ENCODE measurements at regions not wholly inside any gene's neighbourhood (a gene's known extent, or its start where the extent isn't known, plus 50 kb on each side); places are given as distances from the start of the nearest gene placed in this dataset.

DNA sequence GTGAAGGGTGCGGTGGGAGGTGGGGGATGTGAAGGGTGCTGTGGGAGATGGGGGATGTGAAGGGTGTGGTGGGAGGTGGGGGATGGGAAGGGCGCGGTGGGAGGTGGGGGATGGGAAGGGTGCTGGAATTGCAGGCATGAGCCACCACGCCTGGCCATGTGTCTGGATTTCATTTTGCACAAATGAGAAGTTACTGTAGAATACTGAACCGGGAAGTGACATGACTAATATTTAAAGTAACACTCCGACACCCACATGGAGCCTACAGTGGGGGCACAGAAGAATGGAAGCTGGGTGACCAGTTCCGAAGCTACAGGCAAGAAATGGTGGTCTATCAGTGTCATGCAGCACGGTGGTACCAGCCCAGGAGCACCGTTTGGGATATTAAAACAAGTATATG lies 69.9 kb upstream of the SPTLC1 start:
- no peak for TF ChIP-seq CTCF (IDR thresholded peaks at IDR 0.05; ENCODE audit: low read depth, low read length)

DNA sequence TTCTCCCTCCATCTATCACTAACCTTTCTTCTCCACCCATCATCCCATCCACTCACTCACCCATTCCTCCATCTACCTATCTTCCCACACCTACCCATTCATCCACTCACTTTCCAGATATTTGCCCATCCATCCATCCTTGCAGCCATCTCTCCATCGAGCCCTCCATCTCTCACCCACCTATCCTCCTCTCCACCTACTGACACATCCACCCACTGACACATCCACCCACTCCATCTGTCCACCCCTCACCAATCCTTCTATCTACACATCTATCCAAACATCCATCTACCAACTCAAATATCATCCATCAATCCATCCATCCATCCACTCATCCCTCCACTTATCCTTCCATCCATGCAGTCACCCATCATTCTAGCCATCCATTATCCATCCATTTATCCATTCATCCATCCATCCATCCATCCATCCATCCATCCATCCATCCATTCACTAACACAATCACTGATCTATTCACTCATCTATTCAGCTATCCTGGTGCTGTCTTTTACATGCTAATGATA lies 68.9 kb upstream of the SPTLC1 start:
- no peak overlapping the region for H3K4me3 ChIP-seq
- no peak overlapping the region for H3K27ac ChIP-seq
- no peaks in the 10 kb centered on the region for H3K36me3 ChIP-seq
- no peak for DNase-seq (ENCODE audit: low read depth in 1 of 2, low spot score in 1 of 2)
- H3K4me1 ChIP-seq (ENCODE audit: low read depth), result no peaks in the 10 kb centered on the region
- no peak for TF ChIP-seq CTCF (IDR thresholded peaks at IDR 0.05; ENCODE audit: low read depth, low read length)
- no peaks in the 10 kb centered on the region for H3K27me3 ChIP-seq
- H3K9me3 ChIP-seq (ENCODE audit: low read depth), result no peaks in the 10 kb centered on the region

More for the DNA sequence above, 69.9 kb upstream of the SPTLC1 start:
- no peaks in the 10 kb centered on the region for H3K4me1 ChIP-seq (ENCODE audit: low read depth)
- H3K4me3 ChIP-seq, result no peak overlapping the region
- no peak overlapping the region for H3K27ac ChIP-seq
- H3K27me3 ChIP-seq, result no peaks in the 10 kb centered on the region
- DNase-seq (ENCODE audit: low read depth in 1 of 2, low spot score in 1 of 2), result no peak
- H3K9me3 ChIP-seq (ENCODE audit: low read depth), result no peaks in the 10 kb centered on the region
- no peaks in the 10 kb centered on the region for H3K36me3 ChIP-seq

GRCh38 chr9:92183449-92183848 lies 68.2 kb upstream of the SPTLC1 start:
- no peak for TF ChIP-seq CTCF (IDR thresholded peaks at IDR 0.05; ENCODE audit: low read depth, low read length)
- no peaks in the 10 kb centered on the region for H3K27me3 ChIP-seq
- no peaks in the 10 kb centered on the region for H3K9me3 ChIP-seq (ENCODE audit: low read depth)
- H3K4me3 ChIP-seq, result no peak overlapping the region
- DNase-seq (ENCODE audit: low read depth in 1 of 2, low spot score in 1 of 2), result no peak
- no peaks in the 10 kb centered on the region for H3K4me1 ChIP-seq (ENCODE audit: low read depth)
- no peaks in the 10 kb centered on the region for H3K36me3 ChIP-seq
- no peak overlapping the region for H3K27ac ChIP-seq

- DNase-seq (ENCODE audit: low read depth in 1 of 2, low spot score in 1 of 2), result no peak
- Histone ChIP-seq H3K27me3 (no peaks in the 10 kb centered on the region), H3K9me3 (ENCODE audit: low read depth) (no peaks in the 10 kb centered on the region), H3K27ac (no peak overlapping the region), H3K36me3 (no peaks in the 10 kb centered on the region), H3K4me3 (no peak overlapping the region), H3K4me1 (ENCODE audit: low read depth) (no peaks in the 10 kb centered on the region)
- no peak for TF ChIP-seq CTCF (IDR thresholded peaks at IDR 0.05; ENCODE audit: low read depth, low read length)
Measured at GRCh38 chr9:92181296-92181695, 66.1 kb upstream of the SPTLC1 start.

DNA sequence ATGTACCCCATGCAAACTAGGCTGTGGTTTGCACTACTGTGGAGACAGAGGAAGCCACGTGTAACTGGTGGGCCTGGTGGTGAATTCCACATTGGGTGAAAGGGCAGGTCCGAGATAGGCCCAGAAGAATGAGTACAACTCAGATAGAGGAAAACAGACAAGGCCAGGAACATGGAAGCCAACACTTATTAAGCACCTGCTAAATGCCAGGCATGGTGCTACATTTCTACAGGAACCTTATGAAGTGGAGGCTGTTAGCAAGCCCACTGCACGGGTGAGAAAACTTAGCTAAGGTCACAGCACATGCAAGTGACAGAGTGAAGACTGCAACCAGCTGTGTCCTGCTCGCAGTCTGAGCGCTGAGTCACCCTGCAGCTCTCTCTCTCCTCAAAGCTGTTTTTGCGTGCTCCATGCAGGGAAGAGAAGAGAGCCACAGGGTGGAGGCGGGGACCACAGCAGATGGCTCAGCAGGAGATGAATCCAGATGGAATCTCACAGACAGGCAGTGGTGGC lies 65.5 kb upstream of the SPTLC1 start:
- H3K4me1 ChIP-seq (ENCODE audit: low read depth), result no peaks in the 10 kb centered on the region
- no peak overlapping the region for H3K27ac ChIP-seq
- peak in 1 of 2 donors; percentile 76 for DNase-seq (ENCODE audit: low read depth in 1 of 2, low spot score in 1 of 2)

More for the DNA sequence above, 65.5 kb upstream of the SPTLC1 start:
- no peaks in the 10 kb centered on the region for H3K36me3 ChIP-seq
- H3K27me3 ChIP-seq, result no peaks in the 10 kb centered on the region
- no peak for TF ChIP-seq CTCF (IDR thresholded peaks at IDR 0.05; ENCODE audit: low read depth, low read length)
- H3K9me3 ChIP-seq (ENCODE audit: low read depth), result no peaks in the 10 kb centered on the region
- no peak overlapping the region for H3K4me3 ChIP-seq
